Left forelimb (tissue), 1 donor: ENCODE measurements at regions not wholly inside any gene's neighbourhood (a gene's known extent, or its start where the extent isn't known, plus 50 kb on each side); places are given as distances from the start of the nearest gene placed in this dataset.

Source experiments
- DNase-seq: peaks from one replicate; pipeline ENCODE4 v3.0.0-alpha.2; 2018; ENCODE audit warnings: low spot score

DNA sequence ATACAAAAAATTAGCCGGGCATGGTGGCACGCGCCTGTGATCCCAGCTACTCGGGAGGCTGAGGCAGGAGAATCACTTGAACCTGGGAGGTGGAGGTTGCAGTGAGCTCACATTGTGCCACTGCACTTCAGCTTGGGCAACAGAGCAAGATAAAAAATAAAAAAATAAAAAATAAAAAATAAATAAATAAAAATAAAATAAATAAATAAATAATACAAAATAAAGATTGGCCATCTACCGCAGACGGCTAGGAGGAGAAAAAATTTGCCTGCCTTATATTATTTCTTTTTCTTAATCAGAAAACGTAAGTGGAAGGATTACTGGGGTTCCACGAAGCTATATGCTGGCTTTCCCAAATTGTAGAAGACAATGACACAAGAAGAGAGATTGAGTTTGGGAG lies 229.7 kb downstream of the EPHA4 start:
- no peak for DNase-seq

DNA sequence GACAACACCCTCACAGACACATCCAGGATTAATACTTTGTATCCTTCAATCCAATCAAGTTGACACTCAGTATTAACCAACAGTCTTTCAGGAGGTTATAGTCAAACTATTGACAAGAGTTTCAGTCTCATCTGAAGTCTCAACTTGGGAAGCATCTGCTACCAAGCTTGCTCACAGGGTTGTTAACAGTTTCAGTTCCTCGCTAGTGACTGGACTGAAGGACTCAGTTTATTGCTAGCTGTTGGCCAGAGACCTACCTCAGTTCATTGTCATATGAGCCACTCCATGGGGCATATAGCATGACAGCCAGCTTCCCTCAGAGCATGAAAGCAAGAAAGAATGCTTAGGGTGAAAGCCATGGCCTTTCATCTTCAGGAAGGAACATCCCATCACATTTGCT lies 228.6 kb downstream of the EPHA4 start:
- no peak for DNase-seq

DNA sequence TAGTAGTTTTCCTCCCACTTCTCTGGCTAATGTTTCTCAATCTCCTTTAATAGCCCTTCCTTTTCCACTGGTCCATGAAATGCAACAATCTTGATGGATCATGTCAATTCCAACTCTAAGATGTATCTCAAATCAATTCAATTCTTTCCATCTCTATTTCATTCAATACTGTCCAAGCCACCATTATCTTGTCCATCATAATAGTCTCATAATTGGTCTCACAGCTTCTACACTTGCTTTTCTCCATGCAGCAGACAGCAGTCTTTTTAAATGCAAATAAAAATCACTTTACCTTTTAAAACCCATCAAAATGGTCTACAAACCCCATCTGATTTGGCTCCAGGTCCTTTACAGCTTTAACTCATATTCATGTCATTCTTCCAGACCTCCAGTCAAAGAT lies 226.6 kb downstream of the EPHA4 start:
- no peak for DNase-seq

DNA sequence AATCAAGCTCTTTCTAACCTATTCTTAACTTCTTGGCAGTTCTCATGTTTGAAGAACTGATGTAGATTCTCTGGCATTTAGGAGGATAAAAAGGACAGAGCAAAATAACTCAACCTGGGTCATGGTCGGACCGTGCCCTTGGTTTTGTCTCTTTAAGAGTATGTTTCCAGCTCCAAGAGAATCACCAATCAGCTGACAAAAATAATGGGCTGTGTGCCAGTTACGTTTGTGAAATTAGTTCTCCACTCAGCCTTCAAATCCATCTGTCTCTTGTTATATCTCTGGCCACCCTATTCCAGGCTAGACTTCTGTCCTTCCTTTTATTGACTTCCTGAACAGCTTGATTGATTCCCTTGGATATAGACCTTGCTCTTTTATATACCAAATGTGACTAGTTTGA lies 225.7 kb downstream of the EPHA4 start:
- DNase-seq = no peak

DNA sequence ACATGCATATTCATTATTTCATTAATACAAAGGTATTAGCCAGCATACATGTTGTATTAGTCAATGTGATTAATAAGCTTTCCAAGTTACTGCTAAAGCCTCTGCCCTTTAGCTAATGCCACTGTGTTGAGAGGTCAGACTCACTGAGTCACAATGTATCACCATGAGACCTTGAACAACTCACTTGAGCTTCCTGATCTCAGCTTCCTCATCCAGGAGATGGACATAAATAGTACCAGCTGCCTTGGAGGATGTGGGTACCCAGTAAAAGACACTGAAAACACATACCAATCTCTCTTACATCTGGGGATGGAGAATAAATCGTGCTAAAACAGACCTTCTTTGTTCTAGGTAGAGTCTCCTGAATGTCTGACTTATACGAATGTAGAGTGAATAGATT lies 224.6 kb downstream of the EPHA4 start:
- DNase-seq = no peak

DNA sequence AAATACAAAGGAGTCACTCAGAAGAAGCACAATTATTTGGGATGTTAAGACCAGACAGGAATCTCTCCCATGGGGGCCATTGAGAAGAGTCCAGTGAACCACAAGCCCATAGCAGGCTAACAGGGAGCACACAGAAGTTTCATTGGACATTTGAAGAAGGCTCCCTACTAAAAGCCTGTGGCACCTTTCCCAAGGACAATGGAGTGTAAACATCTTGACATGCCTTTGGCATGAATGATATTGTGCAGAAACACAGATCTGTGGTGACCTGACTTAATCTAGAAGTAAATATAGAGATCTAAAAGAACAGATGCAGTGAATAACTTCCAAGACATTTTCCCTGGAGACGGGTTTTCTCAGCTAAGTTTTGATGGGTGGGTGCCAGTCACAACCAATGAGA lies 221.5 kb downstream of the EPHA4 start:
- no peak for DNase-seq

DNA sequence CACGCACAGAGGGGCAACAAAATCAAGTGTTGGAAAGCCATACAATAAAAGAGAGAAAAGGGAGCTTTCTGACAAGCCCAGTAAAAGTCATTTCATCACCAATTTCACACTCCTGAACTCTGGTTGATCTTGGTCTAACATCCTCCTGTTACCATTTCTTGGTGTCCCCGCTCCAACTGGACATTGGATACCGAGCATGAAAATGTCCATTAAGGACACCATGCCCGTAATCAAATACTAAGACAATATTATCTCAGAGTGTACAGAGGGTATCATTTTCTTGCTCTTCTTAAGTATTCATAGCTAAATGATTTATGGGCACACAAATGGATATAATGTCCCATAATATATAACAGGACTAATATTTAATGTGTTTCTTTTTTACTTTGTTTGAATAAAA lies 218.9 kb downstream of the EPHA4 start:
- DNase-seq = no peak

DNA sequence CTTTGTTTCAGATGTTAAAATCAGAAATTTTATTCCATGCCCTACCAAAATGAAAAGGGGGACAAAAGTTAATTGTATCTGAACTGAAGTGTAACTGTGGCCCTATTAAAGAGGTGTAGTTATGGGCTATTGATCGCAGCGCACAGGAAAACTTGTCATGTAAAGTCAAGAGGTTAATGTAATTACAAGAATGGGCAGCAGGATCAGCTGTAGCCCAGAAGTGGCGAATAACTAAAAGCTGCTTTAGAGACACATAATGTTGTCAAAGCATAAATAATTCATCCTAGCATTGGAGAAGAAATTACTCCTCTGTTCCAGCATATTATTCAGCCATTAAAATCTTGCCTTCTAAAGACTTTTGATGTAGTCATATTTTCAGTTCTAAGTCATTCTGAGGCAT lies 211.8 kb downstream of the EPHA4 start:
- DNase-seq = no peak

DNA sequence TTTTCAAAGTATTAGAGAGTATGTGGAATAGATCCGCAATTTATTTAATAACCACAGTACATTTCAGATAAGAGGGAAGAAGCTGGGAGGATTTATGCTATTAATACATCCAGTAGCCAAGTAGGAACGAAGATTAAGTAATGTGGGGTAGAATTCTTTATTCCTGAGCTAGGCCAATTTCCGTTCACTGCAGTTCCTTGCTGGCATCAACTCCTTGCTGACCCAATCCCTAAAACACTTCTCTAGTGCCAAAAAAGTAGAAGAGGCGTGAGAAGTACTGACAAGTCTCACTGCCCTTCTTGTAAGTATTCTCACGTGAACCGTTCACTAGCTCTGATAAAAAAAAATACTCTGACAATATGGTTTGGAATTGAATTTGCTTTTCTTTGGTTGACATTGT lies 211.4 kb downstream of the EPHA4 start:
- DNase-seq = no peak

DNA sequence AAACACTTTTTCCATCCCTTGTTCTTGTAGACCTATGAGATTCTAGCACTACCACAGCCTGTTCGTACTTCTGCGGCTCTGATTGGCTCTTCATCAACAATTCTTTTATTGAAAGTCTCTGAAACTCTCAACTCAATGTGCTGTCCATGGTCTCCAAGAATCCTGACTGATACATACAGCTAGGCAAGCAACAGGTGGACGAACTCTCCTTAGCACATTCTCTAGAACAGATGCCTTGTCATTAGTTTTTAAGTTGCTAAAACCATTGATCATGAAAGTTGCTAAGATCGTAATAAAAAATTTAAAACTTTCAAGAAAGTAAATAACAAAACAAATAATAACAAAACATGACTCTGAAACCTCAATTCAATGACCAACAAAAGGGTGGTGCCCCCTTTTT lies 210.5 kb downstream of the EPHA4 start:
- no peak for DNase-seq

DNA sequence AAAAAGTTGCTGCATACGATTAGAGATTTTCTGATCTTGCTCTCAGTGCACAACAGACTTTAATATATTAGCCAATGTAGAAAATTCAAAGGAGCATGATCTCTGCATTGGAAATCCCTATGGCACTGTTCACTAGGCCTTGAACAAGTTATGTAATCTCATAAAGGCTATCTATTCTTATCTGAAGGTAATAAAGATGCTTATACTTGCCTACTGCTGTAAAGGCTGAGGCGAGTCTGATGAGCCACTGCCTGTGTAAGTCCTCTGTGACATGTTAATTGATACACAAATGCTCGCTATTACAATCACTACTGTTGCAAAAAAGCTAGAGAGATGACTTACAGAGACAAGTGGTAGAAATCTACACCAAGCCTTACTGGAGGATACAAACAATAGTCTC lies 207.4 kb downstream of the EPHA4 start:
- no peak for DNase-seq
